ENCODE measurements at regions not wholly inside any gene's neighbourhood (a gene's known extent, or its start where the extent isn't known, plus 50 kb on each side); places are given as distances from the start of the nearest gene placed in this dataset.

DNA sequence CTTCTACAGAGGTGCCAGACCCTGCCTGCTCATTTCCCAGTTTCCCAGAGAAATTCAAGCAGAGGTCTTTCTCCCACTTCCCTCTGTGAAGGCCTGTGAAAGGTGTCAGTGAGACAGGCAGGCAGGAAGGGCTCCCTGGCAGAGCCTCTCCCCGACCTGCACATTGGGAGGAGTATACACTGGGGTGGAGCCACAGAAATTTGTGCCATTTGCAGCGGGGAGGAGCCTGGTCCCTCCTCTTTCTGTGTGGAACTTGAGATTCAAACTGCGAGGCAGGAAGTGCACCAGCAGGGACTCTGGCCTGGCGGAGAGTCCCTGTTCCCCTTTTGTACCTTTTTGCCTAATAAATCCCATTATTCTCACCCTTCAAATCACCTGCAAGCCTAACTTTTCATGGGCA, 54.6 kb upstream of the OPN4 start:
- peak in 1 of 4 donors; percentile 18 for DNase-seq
- Histone ChIP-seq H3K36me3 (replicated peaks in 1 of 2; ENCODE audit: insufficient read depth in 1 of 2, low read depth in 2 of 2) (no peaks in the 10 kb centered on the region), H3K4me3 (no peak overlapping the region), H3K4me1 (peaks cover 3% of the 10 kb centered on the region), H3K27me3 (no peaks in the 10 kb centered on the region), H3K27ac (no peak overlapping the region), H3K9me3 (no peaks in the 10 kb centered on the region)
- no peak for ATAC-seq
- WGBS, 2 donors = 60 to 70% methylated on average over 4 of the region's 4 CpGs
- TF ChIP-seq POLR2A (IDR thresholded peaks at IDR 0.05) (no peak), CTCF (IDR thresholded peaks at IDR 0.05) (no peak)
- intact Hi-C loops (cut with DNase I) = no loop called here

GRCh38 chr10:86600296-86600695, 54.1 kb upstream of the OPN4 start:
- no peak for ATAC-seq
- TF ChIP-seq CTCF (IDR thresholded peaks at IDR 0.05) (no peak), POLR2A (IDR thresholded peaks at IDR 0.05) (no peak)
- no peaks in the 10 kb centered on the region for H3K27me3 ChIP-seq
- no peaks in the 10 kb centered on the region for H3K9me3 ChIP-seq
- H3K36me3 ChIP-seq (replicated peaks in 1 of 2; ENCODE audit: insufficient read depth in 1 of 2, low read depth in 2 of 2) = no peaks in the 10 kb centered on the region
- 88 to 90% methylated on average over 2 of the region's 2 CpGs for WGBS, 2 donors
- no peak overlapping the region for H3K27ac ChIP-seq
- DNase-seq = no peak
- no peak overlapping the region for H3K4me3 ChIP-seq
- intact Hi-C loops (cut with DNase I) = no loop called here
- H3K4me1 ChIP-seq = peaks cover 3% of the 10 kb centered on the region

- Histone ChIP-seq H3K4me1 (peaks cover 3% of the 10 kb centered on the region), H3K27ac (no peak overlapping the region), H3K27me3 (no peaks in the 10 kb centered on the region), H3K4me3 (no peak overlapping the region), H3K36me3 (replicated peaks in 1 of 2; ENCODE audit: insufficient read depth in 1 of 2, low read depth in 2 of 2) (no peaks in the 10 kb centered on the region), H3K9me3 (no peaks in the 10 kb centered on the region)
- ATAC-seq (peak; percentile 40), DNase-seq (no peak)
- intact Hi-C loops (cut with DNase I) = no loop called here
- 82 to 90% methylated on average over 3 of the region's 3 CpGs for WGBS, 2 donors
- no peak for TF ChIP-seq CTCF (IDR thresholded peaks at IDR 0.05)
- TF ChIP-seq POLR2A (IDR thresholded peaks at IDR 0.05) = no peak
Measured at GRCh38 chr10:86601956-86602602, 52.3 kb upstream of the OPN4 start.

DNA sequence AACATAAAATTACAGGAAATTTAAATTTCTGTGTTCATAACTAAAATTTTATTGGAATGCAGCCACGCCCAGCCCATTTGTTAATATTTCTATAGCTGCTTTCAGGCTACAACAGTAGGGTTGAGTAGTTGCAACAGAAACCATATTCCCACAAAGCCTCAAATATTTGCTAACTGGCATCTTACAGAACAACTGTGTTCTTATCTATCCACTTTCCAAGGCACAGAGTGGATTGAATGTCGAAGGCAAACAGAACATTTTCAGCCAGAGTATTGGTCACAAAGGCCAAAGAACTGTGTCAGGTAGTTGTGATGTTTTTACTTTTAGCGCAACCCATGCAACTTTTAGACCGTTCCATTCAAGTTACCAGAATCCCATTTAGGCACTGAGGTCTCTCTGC, 51.1 kb upstream of the OPN4 start:
- intact Hi-C loops (cut with DNase I) = no loop called here
- Histone ChIP-seq H3K36me3 (replicated peaks in 1 of 2; ENCODE audit: insufficient read depth in 1 of 2, low read depth in 2 of 2) (no peaks in the 10 kb centered on the region), H3K4me3 (no peak overlapping the region), H3K27me3 (no peaks in the 10 kb centered on the region), H3K27ac (no peak overlapping the region), H3K9me3 (no peaks in the 10 kb centered on the region), H3K4me1 (peaks cover 3% of the 10 kb centered on the region)
- no peak for DNase-seq
- ATAC-seq = no peak
- WGBS, 2 donors = 55% methylated on average over 4 of the region's 4 CpGs
- no peak for TF ChIP-seq CTCF (IDR thresholded peaks at IDR 0.05)
- TF ChIP-seq POLR2A (IDR thresholded peaks at IDR 0.05) = no peak

All from body of pancreas (tissue), 4 donors.